H1 (cell line): ENCODE measurements at regions not wholly inside any gene's neighbourhood (a gene's known extent, or its start where the extent isn't known, plus 50 kb on each side); places are given as distances from the start of the nearest gene placed in this dataset.

Experiments
- CTCF ChIA-PET: fragments of 300-600 bp; sonication (Branson Sonifier 250); formaldehyde crosslinking; loops from one replicate; lab custom pipeline; 2021; ENCODE audit not compliant: partially characterized antibody; lab: Charles Lee
- POLR2A ChIA-PET: fragments of 300-600 bp; sonication (Branson Sonifier 250); formaldehyde crosslinking; loops from one replicate; lab custom pipeline; 2021; ENCODE audit warnings: inconsistent platforms; ENCODE audit not compliant: partially characterized antibody; lab: Charles Lee
- DNase-seq, 2 experiments: peaks; one replicate each; pipeline versions ENCODE4 v3.0.0 to v3.0.0-alpha.2; 2010 to 2022; ENCODE audit warnings: low spot score in 2 of 2, low read depth in 1 of 2, mixed read lengths in 1 of 2
- FAIRE-seq: peaks from 2 replicates; lab custom pipeline; 2011; peaks lifted over from hg19 to GRCh38; lab: Jason Lieb, UNC
- H2AFZ ChIP-seq: 2 replicates; pipeline ENCODE4 v1.8.1; 2012; ENCODE audit warnings: low read length, inconsistent platforms
- H2AK5ac ChIP-seq: 2 replicates; pipeline ENCODE4 v1.6.1; 2013; ENCODE audit warnings: low read depth, low read length
- H2BK120ac ChIP-seq: replicated peaks from 2 replicates; pipeline ENCODE3; 2013; ENCODE audit warnings: low read depth, low read length, inconsistent platforms
- H2BK12ac ChIP-seq: 2 replicates; pipeline ENCODE4 v1.6.1; 2013; ENCODE audit warnings: low read depth, low read length
- H2BK15ac ChIP-seq: 2 replicates; pipeline ENCODE4 v1.6.1; 2013; ENCODE audit warnings: low read length
- H2BK20ac ChIP-seq: 2 replicates; pipeline ENCODE4 v1.6.1; 2013; ENCODE audit warnings: low read length
- H2BK5ac ChIP-seq: 2 replicates; pipeline ENCODE4 v1.6.1; 2013; ENCODE audit warnings: low read depth, low read length
- H3K14ac ChIP-seq: 2 replicates; pipeline ENCODE4 v1.6.1; 2013; ENCODE audit warnings: inconsistent platforms; ENCODE audit not compliant: insufficient read length
- H3K18ac ChIP-seq: 2 replicates; pipeline ENCODE4 v1.6.1; 2013; ENCODE audit warnings: low read length; ENCODE audit errors: extremely low read depth
- H3K23ac ChIP-seq: 2 replicates; pipeline ENCODE4 v1.6.1; 2013; ENCODE audit warnings: inconsistent platforms; ENCODE audit not compliant: insufficient read length
- H3K23me2 ChIP-seq: 2 replicates; pipeline ENCODE4 v1.6.1; 2013; ENCODE audit warnings: low read depth, low read length
- H3K27ac ChIP-seq: 2 replicates; pipeline ENCODE4 v1.6.1; 2011; ENCODE audit warnings: low read depth, low read length, inconsistent platforms
- H3K27me3 ChIP-seq, 4 experiments: replicated peaks in 1 of 4; 1 replicate in 1 of 4; 2 replicates in 3 of 4; pipeline versions ENCODE4 v1.6.1 to v1.8.1; 2011 to 2013; ENCODE audit warnings: low read length in 3 of 4, mild to moderate bottlenecking in 3 of 4, inconsistent platforms in 2 of 4, mixed read lengths in 2 of 4, moderate library complexity in 1 of 4; ENCODE audit not compliant: control insufficient read depth in 3 of 4, insufficient read depth in 3 of 4; ENCODE audit errors: extremely low read depth in 1 of 4
- H3K36me3 ChIP-seq, 4 experiments: 2 replicates each; pipeline versions ENCODE4 v1.6.1 to v1.8.1; 2011 to 2013; ENCODE audit warnings: mild to moderate bottlenecking in 4 of 4, low read length in 3 of 4, moderate library complexity in 2 of 4, control low read depth in 1 of 4, inconsistent platforms in 1 of 4; ENCODE audit not compliant: insufficient read depth in 4 of 4, control insufficient read depth in 2 of 4
- H3K4ac ChIP-seq: replicated peaks from 2 replicates; pipeline ENCODE3; 2013; ENCODE audit warnings: low read length, low read depth, mixed read lengths, inconsistent platforms; ENCODE audit not compliant: insufficient read length
- H3K4me1 ChIP-seq, 4 experiments: replicated peaks in 1 of 4; 1 replicate in 1 of 4; 2 replicates in 3 of 4; pipeline versions ENCODE4 v1.6.1 to v1.8.1; 2011 to 2013; ENCODE audit warnings: low read length in 3 of 4, inconsistent platforms in 2 of 4, mixed read lengths in 1 of 4; ENCODE audit not compliant: insufficient read depth in 4 of 4, control insufficient read depth in 3 of 4
- H3K4me2 ChIP-seq, 2 experiments: 2 replicates each; pipeline versions ENCODE4 v1.6.1 to v1.8.1; 2011 to 2013; ENCODE audit warnings: low read depth in 2 of 2, low read length in 2 of 2, control low read depth in 1 of 2, inconsistent platforms in 1 of 2, mild to moderate bottlenecking in 1 of 2; ENCODE audit not compliant: insufficient read depth in 1 of 2
- H3K4me3 ChIP-seq, 4 experiments: fragments of 200-600, 300-600 bp in 1 of 4; sonication (generic), shearing (Covaris generic), sonication (Bioruptor Twin) in 1 of 4; 2 replicates each; pipeline versions ENCODE4 v1.5.1 to v1.8.1; 2011 to 2016; ENCODE audit warnings: low read length in 4 of 4, low read depth in 3 of 4, control low read depth in 2 of 4, inconsistent platforms in 2 of 4, mild to moderate bottlenecking in 2 of 4, mixed read lengths in 1 of 4, moderate library complexity in 1 of 4; ENCODE audit not compliant: insufficient read depth in 2 of 4; ENCODE audit errors: extremely low read depth in 1 of 4
- H3K56ac ChIP-seq: replicated peaks from 2 replicates; pipeline ENCODE3; 2013; ENCODE audit warnings: low read depth, mild to moderate bottlenecking, mixed read lengths, low read length, inconsistent platforms; ENCODE audit not compliant: insufficient read length
- H3K79me1 ChIP-seq: 2 replicates; pipeline ENCODE4 v1.6.1; 2013; ENCODE audit warnings: low read depth, low read length, control low read depth
- H3K79me2 ChIP-seq, 2 experiments: 2 replicates each; pipeline versions ENCODE4 v1.6.1 to v1.8.1; 2012 to 2013; ENCODE audit warnings: low read length in 2 of 2, mild to moderate bottlenecking in 2 of 2, inconsistent platforms in 1 of 2; ENCODE audit not compliant: insufficient read depth in 2 of 2, control insufficient read depth in 1 of 2
- H3K9ac ChIP-seq, 4 experiments: replicated peaks in 1 of 4; 1 replicate in 1 of 4; 2 replicates in 3 of 4; pipeline versions ENCODE4 v1.6.1 to v1.8.1; 2011 to 2013; ENCODE audit warnings: low read depth in 3 of 4, low read length in 3 of 4, control low read depth in 2 of 4, mild to moderate bottlenecking in 2 of 4, moderate library complexity in 2 of 4, inconsistent platforms in 1 of 4; ENCODE audit errors: extremely low read depth in 1 of 4
- H3K9me3 ChIP-seq, 2 experiments: 2 replicates each; pipeline versions ENCODE4 v1.6.1 to v1.8.1; 2012 to 2013; ENCODE audit warnings: mild to moderate bottlenecking in 2 of 2, moderate library complexity in 2 of 2, control low read depth in 1 of 2, inconsistent platforms in 1 of 2, low read depth in 1 of 2, low read length in 1 of 2, mixed read lengths in 1 of 2; ENCODE audit not compliant: insufficient read depth in 2 of 2
- H4K20me1 ChIP-seq, 2 experiments: replicated peaks in 1 of 2; 2 replicates each; pipeline versions ENCODE3 to v1.8.1; 2011 to 2013; ENCODE audit warnings: inconsistent platforms in 2 of 2, low read length in 2 of 2, mild to moderate bottlenecking in 1 of 2; ENCODE audit not compliant: insufficient read depth in 2 of 2, control insufficient read depth in 1 of 2
- H4K5ac ChIP-seq: 2 replicates; pipeline ENCODE4 v1.6.1; 2013; ENCODE audit warnings: low read length, low read depth, mixed read lengths, inconsistent platforms; ENCODE audit not compliant: insufficient read length
- H4K8ac ChIP-seq: 2 replicates; pipeline ENCODE4 v1.8.0; 2013; ENCODE audit warnings: mild to moderate bottlenecking, moderate library complexity, low read length, inconsistent platforms; ENCODE audit not compliant: insufficient read depth; ENCODE audit errors: extremely low read depth
- H4K91ac ChIP-seq: replicated peaks from 2 replicates; pipeline ENCODE3; 2013; ENCODE audit warnings: low read length, mixed read lengths, inconsistent platforms; ENCODE audit not compliant: insufficient read length
- BACH1 ChIP-seq: IDR thresholded peaks from 2 replicates; pipeline ENCODE4 v1.6.1; 2012; ENCODE audit warnings: low read length, improper control_type of control experiment
- BCL11A ChIP-seq, 2 experiments: IDR thresholded peaks; one replicate each; pipeline ENCODE4 v1.6.1; 2011; ENCODE audit warnings: low read depth in 2 of 2, low read length in 2 of 2, mild to moderate bottlenecking in 2 of 2
- CHD2 ChIP-seq: IDR thresholded peaks from 2 replicates; pipeline ENCODE4 v1.6.1; 2012; ENCODE audit warnings: low read length, improper control_type of control experiment
- CTBP2 ChIP-seq: IDR thresholded peaks from 2 replicates; pipeline ENCODE4 v1.7.0; 2011; ENCODE audit warnings: borderline replicate concordance, mild to moderate bottlenecking, moderate library complexity, mixed read lengths, low read length; ENCODE audit not compliant: insufficient read depth, insufficient read length
- CTCF ChIP-seq, 3 experiments: IDR thresholded peaks; 1 replicate in 2 of 3; 2 replicates in 1 of 3; pipeline versions ENCODE4 v1.5.1 to v1.6.1; 2011; ENCODE audit warnings: low read length in 3 of 3, mild to moderate bottlenecking in 3 of 3, inconsistent platforms in 2 of 3, low read depth in 1 of 3, moderate library complexity in 1 of 3; ENCODE audit not compliant: insufficient read depth in 1 of 3; ENCODE audit errors: control extremely low read depth in 1 of 3
- JUND ChIP-seq: IDR thresholded peaks from 2 replicates; pipeline ENCODE4 v1.6.1; 2011; ENCODE audit warnings: mild to moderate bottlenecking, improper control_type of control experiment, low read length
- KDM4A ChIP-seq: IDR thresholded peaks from one replicate; pipeline ENCODE4 v1.7.1; 2012; ENCODE audit warnings: low read depth, mild to moderate bottlenecking, moderate library complexity, low read length, inconsistent platforms; ENCODE audit not compliant: severe bottlenecking
- KDM5A ChIP-seq: fragments of 200-600 bp; IDR thresholded peaks from 2 replicates; pipeline ENCODE4 v1.7.1; 2012; ENCODE audit warnings: mild to moderate bottlenecking, low read length, inconsistent platforms, mixed read lengths
- MAX ChIP-seq: IDR thresholded peaks from 2 replicates; pipeline ENCODE4 v1.6.1; 2012; ENCODE audit warnings: inconsistent platforms
- WGBS, 2 experiments: shearing (Covaris generic) in 1 of 2; methylation state at CpG; one replicate each; pipeline versions ENCODE4 v1.1.6 to v1.1.7; 2013 to 2015; ENCODE audit warnings: low lambda C conversion rate in 2 of 2, mixed read lengths in 2 of 2, inconsistent platforms in 1 of 2, low coverage in 1 of 2, missing lambda C conversion rate in 1 of 2; ENCODE audit not compliant: insufficient replicate concordance in 2 of 2, insufficient coverage in 1 of 2, insufficient read length in 1 of 2; ENCODE audit errors: extremely low coverage in 1 of 2, missing lambda C conversion rate in 1 of 2; 5-methylcytosine and 5-hydroxymethylcytosine counted together

- no peak for FAIRE-seq
- Histone ChIP-seq H3K27me3 (no peaks in the 10 kb centered on the region), H3K9me3 (no peaks in the 10 kb centered on the region), H2BK12ac (no peak overlapping the region), H2AFZ (no peak overlapping the region), H2BK20ac (no peak overlapping the region), H3K4me2 (no peak overlapping the region), H4K20me1 (no peaks in the 10 kb centered on the region), H3K14ac (no peak overlapping the region), H3K4me3 (no peak overlapping the region), H3K27ac (no peak overlapping the region), H3K4ac (no peak overlapping the region), H3K23ac (no peak overlapping the region), H2BK5ac (no peak overlapping the region), H4K91ac (no peak overlapping the region), H4K8ac (no peak overlapping the region), H2BK15ac (no peak overlapping the region), H3K56ac (no peak overlapping the region), H3K18ac (no peak overlapping the region), H3K36me3 (no peaks in the 10 kb centered on the region), H2BK120ac (no peak overlapping the region), H4K5ac (no peak overlapping the region), H2AK5ac (no peak overlapping the region), H3K23me2 (no peaks in the 10 kb centered on the region), H3K79me1 (no peaks in the 10 kb centered on the region), H3K9ac (no peak overlapping the region), H3K4me1 (no peaks in the 10 kb centered on the region), H3K79me2 (no peaks in the 10 kb centered on the region)
- CTCF ChIA-PET = interaction anchor here (0.7 kb wide), 1 partner anchor 642 kb away, joined by 3 read pairs; no protein-coding TSS in a partner anchor
- POLR2A ChIA-PET = no interaction called here
- DNase-seq = no peak
- TF ChIP-seq BCL11A (IDR thresholded peaks at IDR 0.05; ENCODE audit: low read depth in 2 of 2, low read length in 2 of 2) = no peak
- no peak for TF ChIP-seq KDM4A
- no peak for TF ChIP-seq KDM5A
- TF ChIP-seq JUND = no peak
- TF ChIP-seq BACH1 = no peak
- no peak for TF ChIP-seq CHD2
- TF ChIP-seq CTCF (IDR thresholded peaks at IDR 0.05; ENCODE audit: control extremely low read depth in 1 of 3, insufficient read depth in 1 of 3, low read depth in 1 of 3, low read length in 3 of 3) = no peak
- TF ChIP-seq CTBP2 = no peak
- no peak for TF ChIP-seq MAX
- 87% methylated on average over 2 of the region's 2 CpGs; no CpG with 5 or more reads in 1 of the 2 experiments for WGBS, 2 experiments
Observed at GRCh38 chr5:119820608-119821007, 191.2 kb downstream of the FAM170A start.
